ACHN (cell line): ENCODE measurements at regions not wholly inside any gene's neighbourhood (a gene's known extent, or its start where the extent isn't known, plus 50 kb on each side); places are given as distances from the start of the nearest gene placed in this dataset.
"Not testable (repeated sequence)": the region's sequence is repeated elsewhere in the genome, so short reads cannot be mapped to it uniquely, and the experiment has no call there.

Source experiments
- DNase-seq: peaks from one replicate; pipeline ENCODE4 v3.0.0-alpha.2; 2015
- in situ Hi-C: cut with HindIII; loops from 2 replicates; pipeline ENCODE4 v1.10.0; 2017; ENCODE audit warnings: low sequenced_read_pairs, low pct_ligation_motif_present, low pct_unique_long_range_greater_than_20kb

DNA sequence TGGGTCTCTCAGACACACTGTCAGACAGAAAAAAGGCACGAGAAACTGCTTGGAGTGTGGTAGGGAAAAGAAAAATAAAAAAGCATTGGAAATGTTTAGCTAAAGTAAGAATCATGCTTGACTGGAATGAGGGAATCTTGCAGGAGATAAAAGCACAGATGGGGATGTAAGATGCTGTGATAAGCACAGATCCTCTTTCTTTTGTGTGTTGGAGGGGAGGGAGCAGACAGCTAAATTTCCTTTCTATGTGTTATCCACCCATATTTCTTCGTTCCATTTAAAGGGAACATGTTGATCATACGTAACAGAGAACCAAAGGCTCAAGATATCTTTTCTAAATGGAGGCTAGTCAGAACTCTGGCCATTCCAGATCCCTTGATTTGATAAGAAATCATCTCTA, 614.0 kb upstream of the LCORL start:
- no peak for DNase-seq
- in situ Hi-C loops: no loop called here

GRCh38 chr4:18631586-18631985, 610.0 kb upstream of the LCORL start:
- no peak for DNase-seq
- in situ Hi-C loops: no loop called here

DNA sequence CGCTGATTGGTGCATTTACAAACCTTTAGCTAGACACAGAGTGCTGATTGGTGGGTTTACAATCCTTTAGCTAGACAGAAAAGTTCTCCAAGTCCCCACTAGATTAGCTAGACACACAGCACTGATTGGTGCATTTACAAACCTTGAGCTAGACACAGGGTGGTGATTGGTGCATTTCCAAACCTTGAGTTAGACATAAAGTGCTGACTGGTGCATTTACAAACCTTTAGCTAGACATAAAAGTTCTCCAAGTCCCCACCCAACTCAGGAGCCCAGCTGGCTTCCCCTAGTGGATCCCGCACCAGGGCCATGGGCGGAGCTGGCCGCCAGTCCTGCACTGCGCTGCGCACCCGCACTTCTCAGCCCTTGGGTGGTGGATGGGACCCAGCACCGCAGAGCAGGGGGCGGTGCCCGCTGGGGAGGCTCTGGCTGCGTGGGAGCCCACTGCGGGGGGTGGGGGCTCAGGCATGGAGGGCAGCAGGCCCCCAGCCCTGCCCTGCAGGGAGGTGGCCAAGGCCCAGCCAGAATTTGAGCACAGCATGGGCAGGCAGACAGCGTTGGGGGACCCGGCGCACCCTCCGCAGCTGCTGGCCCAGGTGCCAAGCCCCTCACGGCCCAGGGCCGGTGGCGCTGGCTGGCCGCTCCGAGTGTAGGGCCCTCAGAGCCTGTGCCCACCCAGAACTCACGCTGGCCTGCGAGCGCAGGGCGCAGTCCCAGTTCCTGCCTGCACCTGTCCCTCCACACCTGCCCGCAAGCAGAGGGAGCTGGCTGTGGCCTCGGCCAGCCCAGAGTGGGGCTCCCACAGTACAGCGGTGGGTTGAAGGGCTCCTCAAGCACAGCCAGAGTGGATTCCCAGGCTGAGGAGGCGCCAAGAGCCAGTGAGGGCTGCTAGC, 608.9 kb upstream of the LCORL start:
- in situ Hi-C loops: no loop called here
- no peak for DNase-seq

GRCh38 chr4:18627447-18628005, 606.0 kb upstream of the LCORL start:
- no peak for DNase-seq
- in situ Hi-C loops: no loop called here

GRCh38 chr4:18626996-18627395, 605.4 kb upstream of the LCORL start:
- in situ Hi-C loops: no loop called here
- DNase-seq: no peak

DNA sequence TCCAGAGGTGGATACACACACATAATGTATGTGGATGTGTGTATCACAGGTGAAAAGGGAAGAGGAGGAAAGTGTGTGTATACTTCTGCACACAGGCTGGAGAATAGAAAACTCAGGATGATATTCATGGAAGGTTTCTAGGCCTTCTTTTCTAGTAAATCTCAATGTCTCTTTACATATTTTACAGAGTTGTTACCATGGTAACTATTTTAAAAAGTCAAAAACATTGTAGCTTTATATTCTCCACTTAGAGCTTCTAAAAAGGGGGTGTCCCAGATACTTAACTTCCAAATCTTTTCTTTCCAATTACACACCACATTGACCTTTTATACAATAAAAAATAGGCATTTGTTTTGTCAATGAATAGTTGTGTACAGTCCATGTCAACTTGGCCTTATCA, 604.8 kb upstream of the LCORL start:
- in situ Hi-C loops: no loop called here

GRCh38 chr4:18621186-18621585, 599.6 kb upstream of the LCORL start:
- no peak for DNase-seq
- in situ Hi-C loops: no loop called here

More for the DNA sequence above, 604.8 kb upstream of the LCORL start:
- DNase-seq: no peak

DNA sequence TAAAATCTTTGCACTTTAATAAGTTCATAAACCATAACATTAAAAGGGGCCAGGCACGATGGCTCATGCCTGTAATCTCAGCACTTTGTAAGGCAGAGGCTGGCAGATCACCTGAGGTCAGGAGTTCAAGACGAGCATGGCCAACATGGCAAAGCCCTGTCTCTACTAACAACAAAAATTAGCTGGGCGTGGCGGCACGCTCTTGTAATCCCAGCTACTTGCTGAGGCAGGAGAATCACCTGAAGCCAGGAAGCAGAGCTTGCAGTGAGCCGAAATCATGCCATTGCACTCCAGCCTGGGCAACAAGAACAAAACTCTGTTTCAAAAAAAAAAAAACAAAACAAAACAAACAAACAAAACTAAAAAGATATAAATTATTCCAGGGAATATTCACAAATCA, 595.2 kb upstream of the LCORL start:
- DNase-seq: no peak
- in situ Hi-C loops: no loop called here

- DNase-seq: no peak
- in situ Hi-C loops: no loop called here
These were observed 589.5 kb upstream of the LCORL start for GRCh38 chr4:18611026-18611425.

DNA sequence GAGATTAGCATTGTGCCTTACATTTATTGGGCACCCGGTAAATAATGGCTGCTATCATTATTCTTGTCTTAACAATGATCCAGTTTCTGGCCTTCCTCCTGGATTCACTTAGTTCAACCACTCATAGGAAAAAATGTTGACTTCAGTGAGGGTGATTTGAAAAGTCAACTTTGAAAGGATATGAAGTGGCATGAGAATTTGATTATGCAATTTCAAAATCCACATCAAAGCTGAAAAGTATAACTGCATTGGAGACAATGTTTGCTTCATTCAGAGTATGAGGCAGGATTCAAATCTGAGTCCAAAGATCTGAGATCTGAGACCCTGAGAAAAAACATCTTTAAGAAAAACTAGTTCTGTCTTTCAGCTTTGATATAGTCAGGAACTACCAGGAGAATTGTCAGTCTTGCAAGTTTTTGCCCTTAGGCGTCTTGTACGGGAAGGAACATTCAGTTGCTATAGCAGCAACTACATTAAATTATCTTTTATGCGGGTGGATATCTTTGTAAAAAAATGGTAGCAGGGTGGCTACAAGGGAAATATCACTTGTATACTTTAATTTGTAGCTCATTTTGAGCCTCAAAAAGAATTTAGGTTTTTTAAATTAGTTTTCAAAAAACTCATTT, 587.5 kb upstream of the LCORL start:
- in situ Hi-C loops: no loop called here
- no peak for DNase-seq

DNA sequence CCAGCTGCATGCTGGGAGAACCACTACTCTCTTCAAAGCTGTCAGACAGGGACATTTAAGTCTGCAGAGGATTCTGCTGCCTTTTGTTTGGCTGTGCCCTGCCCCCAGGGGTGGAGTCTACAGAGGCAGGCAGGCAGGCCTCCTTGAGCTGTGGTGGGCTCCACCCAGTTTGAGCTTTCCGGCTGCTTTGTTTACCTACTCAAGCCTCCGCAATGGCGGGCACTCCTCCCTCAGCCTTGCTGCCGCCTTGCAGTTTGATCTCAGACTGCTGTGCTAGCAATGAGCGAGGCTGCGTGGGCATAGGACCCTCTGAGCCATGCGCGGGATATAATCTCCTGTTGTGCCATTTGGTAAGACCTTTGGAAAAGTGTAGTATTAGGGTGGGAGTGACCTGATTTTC, 581.1 kb upstream of the LCORL start:
- DNase-seq, in situ Hi-C loops: not testable (repeated sequence)

- in situ Hi-C loops: no loop called here
- DNase-seq: peak; percentile 68
These were observed 571.9 kb upstream of the LCORL start for GRCh38 chr4:18593297-18594002.

DNA sequence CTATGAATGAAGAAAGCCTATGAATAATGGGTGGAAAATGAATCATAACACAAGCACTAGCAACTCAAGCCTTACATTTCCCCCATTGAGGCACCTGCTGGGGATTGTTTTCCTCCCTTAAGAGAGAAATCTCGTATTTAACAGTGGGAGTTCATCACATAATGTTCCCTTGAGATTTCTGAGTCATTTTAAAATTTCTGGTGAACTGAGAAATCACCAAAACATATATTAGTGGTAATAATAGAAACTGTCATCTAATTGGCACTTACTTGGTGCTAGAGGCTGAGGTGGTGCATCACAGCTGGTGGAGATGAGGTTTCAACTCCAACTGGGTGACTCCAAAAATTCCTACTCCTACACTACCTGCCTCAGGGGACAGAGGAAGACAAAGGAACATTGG, 561.3 kb upstream of the LCORL start:
- in situ Hi-C loops: no loop called here
- no peak for DNase-seq

DNA sequence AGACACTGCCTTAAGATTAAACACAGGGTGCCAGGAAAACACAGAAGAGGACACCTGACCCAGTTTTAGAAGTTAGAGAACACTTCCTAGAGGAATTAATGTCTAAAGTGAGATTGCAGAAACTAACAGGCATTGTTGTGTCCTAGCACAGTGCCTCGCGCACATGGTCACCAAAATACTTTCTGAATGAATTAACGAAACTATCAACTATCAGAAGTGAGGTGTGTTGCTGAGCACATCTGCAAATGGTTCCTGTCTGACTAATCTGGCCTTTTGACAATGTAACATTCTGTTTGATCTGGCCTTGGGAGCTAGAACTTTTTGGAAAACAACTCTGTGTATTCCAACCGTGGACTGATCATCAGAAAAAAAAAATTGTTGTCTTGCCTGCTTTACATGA, 556.8 kb upstream of the LCORL start:
- in situ Hi-C loops: no loop called here
- no peak for DNase-seq

- in situ Hi-C loops: no loop called here
- no peak for DNase-seq
These were observed 550.9 kb upstream of the LCORL start for GRCh38 chr4:18572481-18572880.

DNA sequence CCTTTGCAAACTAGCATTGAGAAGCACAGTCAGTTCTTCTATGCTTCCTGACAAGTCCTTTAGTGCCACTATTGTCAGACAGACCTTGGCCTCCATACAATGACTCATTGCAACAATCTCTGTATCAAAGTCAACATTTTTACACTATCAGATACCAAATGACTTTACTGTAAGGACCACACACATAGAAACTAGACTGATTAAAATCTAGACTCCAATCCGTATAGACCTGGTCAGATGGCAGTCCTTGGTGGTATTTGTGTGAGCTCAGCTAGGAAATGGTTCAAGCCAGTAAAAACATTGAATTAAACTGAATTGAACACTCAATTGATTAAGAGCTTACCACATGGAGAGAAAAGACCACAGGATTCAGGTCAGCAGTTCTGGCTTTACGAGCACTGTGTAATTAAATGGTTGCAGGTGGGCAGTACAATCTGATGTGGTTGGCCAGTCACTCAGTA, 549.8 kb upstream of the LCORL start:
- in situ Hi-C loops: no loop called here
- no peak for DNase-seq

DNA sequence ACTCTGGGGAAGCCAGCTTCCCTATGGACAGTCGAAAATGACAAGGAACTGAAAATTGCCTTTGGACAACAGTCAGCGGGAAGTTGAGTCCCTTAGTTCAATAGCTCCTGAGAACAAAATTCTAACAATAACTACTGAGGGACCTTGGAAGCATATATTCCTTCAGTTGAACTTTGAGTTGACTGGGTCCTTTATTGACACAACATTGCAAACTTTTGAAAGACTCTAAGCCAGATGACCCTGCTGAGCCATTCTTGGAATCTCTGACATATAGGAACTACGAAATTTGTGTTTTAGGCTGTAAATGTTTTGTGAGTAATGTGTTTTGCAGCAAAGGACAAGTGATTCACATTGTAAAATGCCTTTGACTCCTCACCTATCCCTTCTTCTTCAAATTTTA, 548.8 kb upstream of the LCORL start:
- DNase-seq: no peak
- in situ Hi-C loops: no loop called here

DNA sequence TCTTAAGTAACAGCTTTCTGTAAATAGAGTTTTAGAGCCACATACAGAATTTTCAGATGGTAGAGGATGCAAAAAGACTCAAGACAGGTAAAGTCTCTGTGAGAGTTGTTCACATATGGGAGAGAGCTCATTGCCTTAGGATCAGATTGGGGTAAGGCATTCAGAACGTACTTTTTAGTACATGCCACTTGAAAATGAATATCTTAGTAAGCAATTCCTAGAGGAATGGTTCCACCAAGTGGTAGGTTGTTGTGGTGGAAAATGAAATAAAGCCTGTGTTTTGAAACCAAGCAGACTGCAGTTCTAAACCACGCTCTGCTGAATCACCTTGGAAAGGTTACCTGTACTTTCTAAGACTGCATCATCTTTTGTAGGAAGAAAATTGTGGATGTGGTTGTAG, 547.0 kb upstream of the LCORL start:
- in situ Hi-C loops: no loop called here
- DNase-seq: peak; percentile 3
